HG03103 (cell line): ENCODE measurements at regions not wholly inside any gene's neighbourhood (a gene's known extent, or its start where the extent isn't known, plus 50 kb on each side); places are given as distances from the start of the nearest gene placed in this dataset.
"Not testable (repeated sequence)": the region's sequence is repeated elsewhere in the genome, so short reads cannot be mapped to it uniquely, and the experiment has no call there.

Experiments used
- ATAC-seq: cut with Tn5 transposase; IDR thresholded peaks from one replicate; pipeline ENCODE4 v1.9.1; 2021; ENCODE audit warnings: low read depth; ENCODE audit not compliant: unreplicated experiment

GRCh38 chr11:23425381-23425780, 565.1 kb upstream of the CCDC179 start:
- ATAC-seq: no peak

GRCh38 chr11:23429569-23429968, 569.3 kb upstream of the CCDC179 start:
- ATAC-seq: no peak

- ATAC-seq: no peak
These were observed 593.2 kb upstream of the CCDC179 start for GRCh38 chr11:23453522-23453921.

GRCh38 chr11:23455321-23455891, 595.1 kb upstream of the CCDC179 start:
- no peak for ATAC-seq

GRCh38 chr11:23457641-23458040, 597.4 kb upstream of the CCDC179 start:
- ATAC-seq: no peak

GRCh38 chr11:23471878-23472277, 611.6 kb upstream of the CCDC179 start:
- no peak for ATAC-seq

- no peak for ATAC-seq
These were observed 613.5 kb upstream of the CCDC179 start for GRCh38 chr11:23473782-23474181.

GRCh38 chr11:23480736-23481135, 620.5 kb upstream of the CCDC179 start:
- ATAC-seq: no peak

GRCh38 chr11:23484146-23484545, 623.9 kb upstream of the CCDC179 start:
- not testable (repeated sequence) for ATAC-seq

GRCh38 chr11:23484618-23485017, 624.3 kb upstream of the CCDC179 start:
- ATAC-seq: not testable (repeated sequence)

- ATAC-seq: no peak
These were observed 630.4 kb upstream of the CCDC179 start for GRCh38 chr11:23490557-23491235.

- ATAC-seq: no peak
These were observed 634.7 kb upstream of the CCDC179 start for GRCh38 chr11:23494981-23495380.

- ATAC-seq: no peak
These were observed 636.1 kb upstream of the CCDC179 start for GRCh38 chr11:23496340-23496739.

- no peak for ATAC-seq
These were observed 636.8 kb upstream of the CCDC179 start for GRCh38 chr11:23497040-23497439.

- no peak for ATAC-seq
These were observed 642.1 kb upstream of the CCDC179 start for GRCh38 chr11:23502389-23502788.

GRCh38 chr11:23502826-23503225, 642.6 kb upstream of the CCDC179 start:
- no peak for ATAC-seq

- no peak for ATAC-seq
These were observed 648.7 kb upstream of the CCDC179 start for GRCh38 chr11:23509023-23509422.

- ATAC-seq: no peak
These were observed 649.5 kb upstream of the CCDC179 start for GRCh38 chr11:23509821-23510220.

- no peak for ATAC-seq
These were observed 658.9 kb upstream of the CCDC179 start for GRCh38 chr11:23519194-23519593.

GRCh38 chr11:23520226-23520960, 660.1 kb upstream of the CCDC179 start:
- no peak for ATAC-seq

- ATAC-seq: no peak
These were observed 676.6 kb upstream of the CCDC179 start for GRCh38 chr11:23536907-23537306.

GRCh38 chr11:23539556-23539955, 679.3 kb upstream of the CCDC179 start:
- ATAC-seq: no peak
